T-helper 1 cell treated with Interleukin-12 subunit alpha and Interleukin-12 subunit beta and Interleukin-4 antibody, amounts not matched to agents 30 μg/mL and 1 μg/mL, for 36 hours (primary cell): ENCODE measurements at regions not wholly inside any gene's neighbourhood (a gene's known extent, or its start where the extent isn't known, plus 50 kb on each side); places are given as distances from the start of the nearest gene placed in this dataset.
"Not testable (repeated sequence)": the region's sequence is repeated elsewhere in the genome, so short reads cannot be mapped to it uniquely, and the experiment has no call there.

Experiments used
- H3K27ac Mint-ChIP-seq: one replicate; pipeline ENCODE4 v1.8.0; 2021; ENCODE audit warnings: mild to moderate bottlenecking, mixed read lengths
- H3K27me3 Mint-ChIP-seq: one replicate; pipeline ENCODE4 v1.8.0; 2021; ENCODE audit warnings: low read depth, mixed read lengths
- H3K36me3 Mint-ChIP-seq: one replicate; pipeline ENCODE4 v1.8.0; 2021; ENCODE audit warnings: low read depth, mixed read lengths
- H3K4me1 Mint-ChIP-seq: one replicate; pipeline ENCODE4 v1.8.0; 2021; ENCODE audit warnings: low read depth, mixed read lengths
- H3K4me3 Mint-ChIP-seq: one replicate; pipeline ENCODE4 v1.8.0; 2021; ENCODE audit warnings: mild to moderate bottlenecking, moderate library complexity, mixed read lengths
- H3K9me3 Mint-ChIP-seq: one replicate; pipeline ENCODE4 v1.8.0; 2021; ENCODE audit warnings: mixed read lengths

GRCh38 chr2:83994633-83995179, 464.4 kb downstream of the SUCLG1 start:
- H3K27ac Mint-ChIP-seq: no peak overlapping the region

GRCh38 chr2:83993873-83994632, 465.0 kb downstream of the SUCLG1 start:
- Mint-ChIP-seq H3K27ac (no peak overlapping the region), H3K27me3 (no peaks in the 10 kb centered on the region), H3K4me3 (no peak overlapping the region), H3K4me1 (no peaks in the 10 kb centered on the region), H3K36me3 (no peaks in the 10 kb centered on the region), H3K9me3 (peaks cover 4% of the 10 kb centered on the region)

More at GRCh38 chr2:83994633-83995179, 464.4 kb downstream of the SUCLG1 start:
- Mint-ChIP-seq H3K4me1 (no peaks in the 10 kb centered on the region), H3K4me3 (no peak overlapping the region), H3K27me3 (no peaks in the 10 kb centered on the region), H3K36me3 (no peaks in the 10 kb centered on the region), H3K9me3 (peaks cover 4% of the 10 kb centered on the region)

- Mint-ChIP-seq H3K4me1 (no peaks in the 10 kb centered on the region), H3K27ac (no peak overlapping the region), H3K27me3 (no peaks in the 10 kb centered on the region), H3K9me3 (peaks cover 4% of the 10 kb centered on the region), H3K36me3 (no peaks in the 10 kb centered on the region), H3K4me3 (no peak overlapping the region)
Measured at GRCh38 chr2:83991992-83992391, 467.1 kb downstream of the SUCLG1 start.

GRCh38 chr2:83990636-83991035, 468.4 kb downstream of the SUCLG1 start:
- Mint-ChIP-seq H3K4me3 (no peak overlapping the region), H3K36me3 (no peaks in the 10 kb centered on the region), H3K9me3 (peaks cover 4% of the 10 kb centered on the region), H3K27ac (no peak overlapping the region), H3K4me1 (no peaks in the 10 kb centered on the region), H3K27me3 (no peaks in the 10 kb centered on the region)

GRCh38 chr2:83976628-83977027, 482.5 kb downstream of the SUCLG1 start:
- H3K4me3 Mint-ChIP-seq, H3K4me1 Mint-ChIP-seq, H3K36me3 Mint-ChIP-seq, H3K27ac Mint-ChIP-seq, H3K27me3 Mint-ChIP-seq, H3K9me3 Mint-ChIP-seq: not testable (repeated sequence)

GRCh38 chr2:83972128-83972527, 487.0 kb downstream of the SUCLG1 start:
- Mint-ChIP-seq H3K27me3 (no peaks in the 10 kb centered on the region), H3K27ac (no peak overlapping the region), H3K9me3 (no peaks in the 10 kb centered on the region), H3K36me3 (no peaks in the 10 kb centered on the region), H3K4me3 (no peak overlapping the region), H3K4me1 (no peaks in the 10 kb centered on the region)

- H3K36me3 Mint-ChIP-seq: no peaks in the 10 kb centered on the region
- no peak overlapping the region for H3K4me3 Mint-ChIP-seq
- H3K27me3 Mint-ChIP-seq: no peaks in the 10 kb centered on the region
- no peak overlapping the region for H3K27ac Mint-ChIP-seq
- H3K9me3 Mint-ChIP-seq: no peaks in the 10 kb centered on the region
- no peaks in the 10 kb centered on the region for H3K4me1 Mint-ChIP-seq
Measured at GRCh38 chr2:83971547-83971946, 487.5 kb downstream of the SUCLG1 start.

- Mint-ChIP-seq H3K4me1 (no peaks in the 10 kb centered on the region), H3K9me3 (no peaks in the 10 kb centered on the region), H3K27me3 (no peaks in the 10 kb centered on the region), H3K27ac (no peak overlapping the region), H3K4me3 (no peak overlapping the region), H3K36me3 (no peaks in the 10 kb centered on the region)
Measured at GRCh38 chr2:83970217-83970929, 488.7 kb downstream of the SUCLG1 start.

- H3K36me3 Mint-ChIP-seq: no peaks in the 10 kb centered on the region
- no peaks in the 10 kb centered on the region for H3K4me1 Mint-ChIP-seq
- no peaks in the 10 kb centered on the region for H3K9me3 Mint-ChIP-seq
- no peaks in the 10 kb centered on the region for H3K27me3 Mint-ChIP-seq
- H3K27ac Mint-ChIP-seq: no peak overlapping the region
- no peak overlapping the region for H3K4me3 Mint-ChIP-seq
Measured at GRCh38 chr2:83969085-83969484, 490.0 kb downstream of the SUCLG1 start.

GRCh38 chr2:83967854-83968253, 491.2 kb downstream of the SUCLG1 start:
- Mint-ChIP-seq H3K36me3 (no peaks in the 10 kb centered on the region), H3K27me3 (no peaks in the 10 kb centered on the region), H3K9me3 (no peaks in the 10 kb centered on the region), H3K27ac (no peak overlapping the region), H3K4me3 (no peak overlapping the region), H3K4me1 (no peaks in the 10 kb centered on the region)

- not testable (repeated sequence) for H3K9me3 Mint-ChIP-seq, H3K36me3 Mint-ChIP-seq, H3K4me3 Mint-ChIP-seq, H3K27me3 Mint-ChIP-seq, H3K4me1 Mint-ChIP-seq, H3K27ac Mint-ChIP-seq
Measured at GRCh38 chr2:83966946-83967345, 492.1 kb downstream of the SUCLG1 start.

- Mint-ChIP-seq H3K27ac (no peak overlapping the region), H3K4me1 (no peaks in the 10 kb centered on the region), H3K27me3 (no peaks in the 10 kb centered on the region), H3K36me3 (no peaks in the 10 kb centered on the region), H3K4me3 (no peak overlapping the region), H3K9me3 (no peaks in the 10 kb centered on the region)
Measured at GRCh38 chr2:83961512-83961911, 497.6 kb downstream of the SUCLG1 start.

GRCh38 chr2:83960371-83960770, 498.7 kb downstream of the SUCLG1 start:
- no peaks in the 10 kb centered on the region for H3K27me3 Mint-ChIP-seq
- H3K27ac Mint-ChIP-seq: no peak overlapping the region
- H3K4me1 Mint-ChIP-seq: no peaks in the 10 kb centered on the region
- H3K36me3 Mint-ChIP-seq: no peaks in the 10 kb centered on the region
- H3K4me3 Mint-ChIP-seq: no peak overlapping the region
- no peaks in the 10 kb centered on the region for H3K9me3 Mint-ChIP-seq

GRCh38 chr2:83959266-83959665, 499.8 kb downstream of the SUCLG1 start:
- no peaks in the 10 kb centered on the region for H3K9me3 Mint-ChIP-seq
- H3K4me1 Mint-ChIP-seq: no peaks in the 10 kb centered on the region
- H3K36me3 Mint-ChIP-seq: no peaks in the 10 kb centered on the region
- no peak overlapping the region for H3K4me3 Mint-ChIP-seq
- H3K27me3 Mint-ChIP-seq: no peaks in the 10 kb centered on the region
- no peak overlapping the region for H3K27ac Mint-ChIP-seq

GRCh38 chr2:83956991-83957390, 502.1 kb downstream of the SUCLG1 start:
- Mint-ChIP-seq H3K4me1 (no peaks in the 10 kb centered on the region), H3K36me3 (no peaks in the 10 kb centered on the region), H3K9me3 (no peaks in the 10 kb centered on the region), H3K27me3 (no peaks in the 10 kb centered on the region), H3K4me3 (no peak overlapping the region), H3K27ac (no peak overlapping the region)
